NCI-H128 (cell line): ENCODE measurements at regions not wholly inside any gene's neighbourhood (a gene's known extent, or its start where the extent isn't known, plus 50 kb on each side); places are given as distances from the start of the nearest gene placed in this dataset.
"Not testable (repeated sequence)": the region's sequence is repeated elsewhere in the genome, so short reads cannot be mapped to it uniquely, and the experiment has no call there.

Experiments used
- DNase-seq: peaks from one replicate; lab custom pipeline; 2025; ENCODE audit not compliant: unreplicated experiment; lab: John Stamatoyannopoulos, UW

- DNase-seq: no peak
Observed at GRCh38 chr7:156516791-156517378, 123.7 kb upstream of the RNF32 start.

DNA sequence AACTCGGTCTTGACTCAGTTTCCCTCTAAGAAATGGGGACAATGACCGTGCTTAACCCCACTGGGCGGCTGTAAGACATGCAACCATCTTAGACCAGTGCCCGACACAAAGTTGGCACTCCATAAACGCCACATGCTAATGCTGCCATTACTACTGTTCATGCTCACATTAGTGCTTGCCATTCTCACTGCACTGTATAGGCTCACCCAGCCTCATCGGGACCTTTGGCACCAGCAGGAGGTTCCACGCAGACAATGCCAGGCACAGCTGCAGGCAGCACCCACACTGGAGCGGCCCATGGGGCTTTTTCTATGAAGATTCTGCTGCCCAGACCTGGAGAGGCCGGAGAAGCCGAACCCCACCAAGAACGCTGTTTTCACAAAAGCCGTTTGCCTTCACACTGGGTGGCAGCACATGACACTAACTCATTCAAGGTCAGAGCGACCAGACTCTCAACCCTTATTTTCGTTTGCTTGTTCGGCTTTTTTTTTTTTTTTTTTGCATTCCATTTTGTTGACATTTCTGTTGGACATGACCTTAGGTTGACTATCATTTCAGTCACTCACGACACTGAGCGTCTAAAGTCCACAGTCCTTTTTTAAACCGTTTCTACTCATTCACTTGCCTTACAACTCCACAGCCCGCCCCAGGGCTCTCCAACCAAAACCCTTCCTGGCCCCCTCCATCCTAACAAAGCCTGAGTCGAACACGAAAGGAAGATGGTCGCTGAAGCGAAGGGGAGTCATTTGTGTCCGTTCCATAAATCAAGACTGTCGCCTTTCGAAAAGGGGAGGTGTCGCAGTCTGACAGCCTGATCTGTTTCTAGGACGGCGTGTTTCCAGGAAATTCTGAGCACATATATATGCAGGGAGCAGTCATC is 124.4 kb upstream of the RNF32 start:
- no peak for DNase-seq

GRCh38 chr7:156514851-156515250 is 125.7 kb upstream of the RNF32 start:
- DNase-seq: no peak

GRCh38 chr7:156511426-156511825 is 129.1 kb upstream of the RNF32 start:
- no peak for DNase-seq

GRCh38 chr7:156510966-156511365 is 129.6 kb upstream of the RNF32 start:
- DNase-seq: no peak

GRCh38 chr7:156509216-156509615 is 131.4 kb upstream of the RNF32 start:
- DNase-seq: no peak

DNA sequence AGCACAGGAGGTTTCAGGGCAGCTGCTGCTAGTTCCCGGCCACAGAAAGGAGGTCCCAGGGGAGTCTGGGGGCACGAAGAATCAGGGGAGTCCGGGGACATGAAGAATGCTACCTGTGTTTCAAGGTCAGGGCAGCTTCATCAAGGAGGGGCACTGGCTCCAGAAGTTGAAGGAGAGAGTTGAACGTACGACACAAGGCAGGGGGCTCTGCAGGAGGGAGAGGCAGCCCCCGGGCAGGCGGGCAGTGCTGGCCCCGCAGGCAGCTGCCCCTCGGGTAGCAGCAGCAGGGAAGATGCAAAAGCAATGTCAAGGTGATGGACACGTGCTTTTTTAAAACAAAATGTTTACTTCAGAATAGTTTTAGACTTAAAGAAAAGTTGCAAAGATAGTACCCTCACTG is 134.7 kb upstream of the RNF32 start:
- DNase-seq: no peak

- no peak for DNase-seq
Observed at GRCh38 chr7:156504687-156505545, 135.7 kb upstream of the RNF32 start.

DNA sequence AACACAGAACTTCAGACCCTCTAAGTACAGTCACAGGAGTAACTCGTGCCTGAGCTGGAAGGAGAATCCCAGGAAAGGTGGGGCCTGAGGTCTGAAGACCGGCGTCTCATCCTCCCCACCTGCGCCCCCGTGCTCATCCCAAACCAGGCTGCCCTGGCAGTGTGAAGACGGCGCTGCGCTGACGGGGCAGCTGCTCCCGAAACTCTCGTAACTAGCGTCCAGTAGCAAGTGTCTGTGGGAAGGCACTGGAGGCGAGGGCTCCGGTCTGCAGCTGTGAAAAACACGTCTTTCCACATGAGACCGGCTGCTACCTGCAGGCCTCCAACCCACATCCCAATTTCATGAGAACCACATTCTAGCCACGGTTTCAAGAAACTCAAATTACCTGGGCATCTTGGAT is 136.6 kb upstream of the RNF32 start:
- DNase-seq: no peak

DNA sequence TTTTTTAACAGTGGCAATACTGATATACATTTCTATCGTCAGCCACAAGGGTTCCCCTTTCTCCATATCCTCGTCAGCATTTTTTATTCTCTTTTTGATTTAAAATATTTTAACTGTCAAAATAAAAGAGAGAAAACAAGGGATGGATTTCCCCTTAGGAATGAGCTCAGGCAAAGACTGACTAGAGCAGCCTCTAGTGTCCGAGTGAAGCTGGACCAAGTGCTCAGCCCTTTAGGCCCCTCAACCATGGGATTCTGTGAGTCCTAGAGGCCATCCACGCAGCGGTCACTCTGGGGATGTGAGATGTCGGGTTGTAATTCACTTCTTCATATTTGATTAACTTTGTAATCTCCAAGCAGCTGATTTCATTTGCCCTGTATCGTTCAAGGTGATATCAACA is 137.4 kb upstream of the RNF32 start:
- no peak for DNase-seq

DNA sequence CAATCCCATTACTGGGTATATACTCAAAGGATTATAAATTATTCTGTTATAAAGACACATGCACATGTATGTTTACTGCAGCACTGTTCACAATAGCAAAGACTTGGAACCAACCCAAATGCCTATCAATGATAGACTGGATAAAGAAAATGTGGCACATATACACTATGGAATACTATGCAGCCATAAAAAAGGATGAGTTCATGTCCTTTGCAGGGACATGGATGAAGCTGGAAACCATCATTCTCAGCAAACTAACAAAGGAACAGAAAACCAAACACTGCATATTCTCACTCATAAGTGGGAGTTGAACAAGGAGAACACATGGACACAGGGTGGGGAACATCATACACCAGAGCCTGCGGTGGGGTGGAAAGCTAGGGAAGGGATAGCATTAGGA is 138.8 kb upstream of the RNF32 start:
- DNase-seq: not testable (repeated sequence)

DNA sequence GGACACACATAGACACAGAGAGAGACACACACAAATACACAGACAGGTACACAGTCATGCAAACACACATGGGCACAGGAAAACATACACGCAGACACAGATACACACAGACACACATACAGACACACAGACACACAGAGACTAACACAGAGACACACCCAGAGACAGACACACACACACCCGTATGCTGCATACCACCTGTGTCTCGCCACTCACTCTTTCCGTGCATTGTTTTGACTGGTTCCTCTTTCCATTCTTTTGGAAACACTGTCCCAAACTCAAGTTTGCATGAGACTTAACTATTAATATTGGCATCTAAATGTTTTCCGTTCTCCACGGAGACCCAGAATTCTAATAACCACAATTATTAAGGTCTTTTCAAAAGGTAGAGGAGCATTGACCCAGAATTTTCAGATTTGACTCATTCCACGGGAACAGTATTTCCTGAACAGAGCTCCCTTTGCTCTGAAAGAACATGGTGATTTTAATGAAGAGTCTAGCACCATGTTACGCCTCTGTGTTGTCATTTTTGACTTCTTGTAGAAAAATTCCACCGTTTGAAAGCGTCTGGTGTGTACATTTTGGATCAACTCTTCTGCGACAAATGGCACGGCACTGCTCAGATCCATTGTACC is 141.2 kb upstream of the RNF32 start:
- no peak for DNase-seq

DNA sequence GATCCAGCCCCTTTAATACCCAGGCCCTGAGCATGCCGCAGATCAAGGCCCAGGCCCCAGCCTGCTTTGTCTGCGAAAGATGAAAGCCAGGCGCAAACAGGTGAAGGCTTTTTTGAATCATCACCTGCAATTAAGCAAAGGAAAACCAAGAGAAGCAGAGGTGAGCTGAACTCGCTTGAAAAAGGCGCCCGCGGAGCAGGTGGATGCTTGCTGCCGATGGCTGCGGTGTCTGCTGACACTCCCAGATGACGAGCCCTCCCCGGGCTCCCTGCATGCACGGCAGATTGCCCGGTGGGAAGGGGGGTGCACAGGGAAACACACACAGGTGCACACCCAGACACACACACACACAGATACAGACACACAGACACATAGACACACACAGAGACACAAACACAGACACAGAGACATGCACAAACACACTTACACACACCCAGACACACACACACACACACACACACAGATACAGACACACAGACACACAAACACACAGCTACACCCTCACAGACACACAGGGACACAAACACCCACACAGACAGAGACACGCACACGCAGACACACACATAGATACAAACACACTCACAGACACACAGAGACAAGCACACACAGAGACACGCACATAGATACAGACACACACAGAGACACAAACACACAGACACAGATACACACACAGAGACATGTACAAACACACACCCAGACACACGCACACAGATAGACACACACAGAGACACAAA is 142.6 kb upstream of the RNF32 start:
- DNase-seq: peak; percentile 17

DNA sequence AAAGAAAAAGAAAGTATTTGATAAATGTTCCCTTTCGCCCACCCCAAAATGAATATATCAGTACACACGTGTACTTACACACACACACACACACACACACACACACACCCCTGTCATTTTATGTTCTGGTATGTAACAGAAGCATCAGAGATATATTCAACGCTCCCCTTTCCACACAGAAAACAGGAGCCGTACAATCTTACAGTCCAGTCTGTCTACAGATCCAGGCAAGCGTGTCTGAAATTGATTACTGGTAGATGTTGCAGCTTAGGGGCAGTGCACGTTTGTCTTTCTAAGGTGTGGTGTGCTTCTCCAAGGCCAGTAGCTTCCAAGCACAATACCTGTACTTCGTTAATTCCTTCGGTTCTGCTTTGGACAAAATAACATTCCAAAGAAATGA is 143.7 kb upstream of the RNF32 start:
- DNase-seq: no peak

- peak; percentile 38 for DNase-seq
Observed at GRCh38 chr7:156496363-156496769, 144.2 kb upstream of the RNF32 start.

DNA sequence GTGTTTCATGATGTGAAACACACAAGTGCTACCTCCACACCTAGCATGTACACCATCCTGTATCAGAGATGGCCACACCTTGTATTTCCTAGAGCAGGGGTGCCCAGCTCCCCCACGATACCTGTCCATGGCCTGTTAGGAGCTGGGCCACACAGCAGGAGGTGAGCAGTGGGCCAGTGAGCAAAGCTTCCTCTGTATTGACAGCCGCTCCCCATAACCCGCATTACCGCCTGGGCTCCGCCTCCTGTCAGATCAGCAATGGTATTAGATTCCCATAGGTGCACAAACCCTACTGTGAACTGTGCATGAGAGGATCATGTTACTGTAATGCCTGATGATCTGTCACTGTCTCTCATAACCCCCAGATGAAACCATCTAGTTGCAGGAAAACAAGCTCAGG is 145.6 kb upstream of the RNF32 start:
- no peak for DNase-seq

- DNase-seq: no peak
Observed at GRCh38 chr7:156493942-156494341, 146.6 kb upstream of the RNF32 start.

DNA sequence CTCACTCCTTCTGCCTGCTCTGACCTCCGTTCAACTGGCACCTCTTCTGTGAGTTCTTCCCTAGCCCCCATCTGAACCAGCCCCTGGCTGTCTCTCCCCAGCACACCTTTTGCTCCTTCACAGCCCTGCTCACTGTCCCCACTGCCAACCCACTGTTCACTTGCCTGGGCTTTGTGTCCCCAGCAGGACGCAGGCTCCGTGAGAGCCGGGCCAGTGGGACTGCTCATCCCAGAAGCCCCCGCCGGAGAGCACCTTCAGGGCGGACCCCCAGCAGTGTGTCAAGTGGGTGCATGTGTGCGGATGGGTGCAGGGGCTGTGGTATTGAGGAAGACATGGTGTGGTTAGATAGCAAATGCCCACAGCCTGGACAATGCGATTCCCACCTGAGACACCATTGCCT is 148.4 kb upstream of the RNF32 start:
- no peak for DNase-seq

DNA sequence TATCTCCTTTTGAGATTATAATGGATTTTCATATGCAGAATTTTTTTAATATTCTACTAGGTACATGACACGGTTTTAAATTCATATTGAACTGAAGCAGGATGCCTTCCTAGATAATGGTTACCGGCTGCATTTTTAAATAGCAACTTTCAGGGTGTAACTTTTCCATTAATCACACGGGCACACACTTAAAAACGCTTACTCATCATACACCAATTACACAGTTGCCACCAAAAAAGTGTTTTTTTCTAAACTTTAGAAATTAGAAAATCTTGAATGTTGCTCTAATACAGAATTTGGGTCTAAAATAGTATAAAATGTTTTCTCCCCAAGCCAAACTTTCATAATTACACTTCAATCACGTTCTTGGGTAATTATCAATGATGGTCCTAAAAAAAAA is 149.1 kb upstream of the RNF32 start:
- DNase-seq: no peak

- no peak for DNase-seq
Observed at GRCh38 chr7:156490021-156490800, 150.4 kb upstream of the RNF32 start.
